OCI-M2 (cell line): ENCODE measurements at regions not wholly inside any gene's neighbourhood (a gene's known extent, or its start where the extent isn't known, plus 50 kb on each side); places are given as distances from the start of the nearest gene placed in this dataset.
"Not testable (repeated sequence)": the region's sequence is repeated elsewhere in the genome, so short reads cannot be mapped to it uniquely, and the experiment has no call there.

Source experiments
- DNase-seq: peaks from one replicate; lab custom pipeline; 2025; ENCODE audit not compliant: unreplicated experiment; lab: John Stamatoyannopoulos, UW

- no peak for DNase-seq
Measured at GRCh38 chr1:184858288-184858687, 103.6 kb upstream of the EDEM3 start.

GRCh38 chr1:184854496-184855140, 100.0 kb upstream of the EDEM3 start:
- DNase-seq, result no peak

- no peak for DNase-seq
Measured at GRCh38 chr1:184854036-184854435, 99.4 kb upstream of the EDEM3 start.

- no peak for DNase-seq
Measured at GRCh38 chr1:184851822-184852746, 97.4 kb upstream of the EDEM3 start.

GRCh38 chr1:184843732-184844495, 89.3 kb upstream of the EDEM3 start:
- no peak for DNase-seq

- no peak for DNase-seq
Measured at GRCh38 chr1:184840596-184840995, 85.9 kb upstream of the EDEM3 start.

- no peak for DNase-seq
Measured at GRCh38 chr1:184838504-184838951, 83.9 kb upstream of the EDEM3 start.

GRCh38 chr1:184836934-184837895, 82.6 kb upstream of the EDEM3 start:
- no peak for DNase-seq

GRCh38 chr1:184836141-184836540, 81.5 kb upstream of the EDEM3 start:
- DNase-seq, result no peak

- DNase-seq, result not testable (repeated sequence)
Measured at GRCh38 chr1:184833994-184834393, 79.3 kb upstream of the EDEM3 start.

- no peak for DNase-seq
Measured at GRCh38 chr1:184832517-184832916, 77.9 kb upstream of the EDEM3 start.

- not testable (repeated sequence) for DNase-seq
Measured at GRCh38 chr1:184829496-184829895, 74.8 kb upstream of the EDEM3 start.

GRCh38 chr1:184828369-184828717, 73.7 kb upstream of the EDEM3 start:
- no peak for DNase-seq

GRCh38 chr1:184827600-184828368, 73.1 kb upstream of the EDEM3 start:
- DNase-seq, result no peak

GRCh38 chr1:184826001-184826400, 71.3 kb upstream of the EDEM3 start:
- no peak for DNase-seq

- no peak for DNase-seq
Measured at GRCh38 chr1:184825571-184825970, 70.9 kb upstream of the EDEM3 start.

GRCh38 chr1:184824691-184825323, 70.1 kb upstream of the EDEM3 start:
- DNase-seq, result no peak

GRCh38 chr1:184823080-184823479, 68.4 kb upstream of the EDEM3 start:
- no peak for DNase-seq

GRCh38 chr1:184822267-184822666, 67.6 kb upstream of the EDEM3 start:
- DNase-seq, result no peak
